HuH-7 (cell line): ENCODE measurements at regions not wholly inside any gene's neighbourhood (a gene's known extent, or its start where the extent isn't known, plus 50 kb on each side); places are given as distances from the start of the nearest gene placed in this dataset.

Experiments
- DNase-seq: peaks from one replicate; pipeline ENCODE4 v3.0.0; 2011; ENCODE audit warnings: low spot score

DNA sequence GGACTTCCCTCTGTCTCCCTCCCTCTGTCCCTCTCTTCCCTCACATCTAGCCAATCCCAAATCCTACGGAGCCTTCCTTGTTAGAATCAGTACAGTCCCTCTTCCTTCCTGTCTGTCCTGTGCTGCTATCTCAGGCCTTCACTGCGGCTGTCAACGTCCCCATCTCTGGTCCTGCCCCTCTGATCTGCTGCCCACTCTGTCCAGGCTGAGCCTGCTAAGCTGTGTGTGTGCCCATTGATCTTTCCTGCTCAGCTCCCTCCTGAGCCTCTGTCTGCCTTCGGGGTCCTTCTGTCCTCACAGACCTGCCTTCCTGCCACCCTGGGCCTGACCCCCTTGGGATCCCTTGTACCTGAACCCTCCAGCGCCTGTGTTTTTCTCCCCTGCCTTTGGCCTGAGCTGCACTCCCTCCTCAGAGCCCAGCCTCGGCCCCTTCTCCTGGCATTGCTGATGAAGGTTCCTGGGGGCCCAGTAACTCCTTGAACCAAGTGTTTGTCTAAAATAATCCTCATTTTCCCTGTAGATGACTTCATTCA is 182.1 kb upstream of the SHH start:
- no peak for DNase-seq

DNA sequence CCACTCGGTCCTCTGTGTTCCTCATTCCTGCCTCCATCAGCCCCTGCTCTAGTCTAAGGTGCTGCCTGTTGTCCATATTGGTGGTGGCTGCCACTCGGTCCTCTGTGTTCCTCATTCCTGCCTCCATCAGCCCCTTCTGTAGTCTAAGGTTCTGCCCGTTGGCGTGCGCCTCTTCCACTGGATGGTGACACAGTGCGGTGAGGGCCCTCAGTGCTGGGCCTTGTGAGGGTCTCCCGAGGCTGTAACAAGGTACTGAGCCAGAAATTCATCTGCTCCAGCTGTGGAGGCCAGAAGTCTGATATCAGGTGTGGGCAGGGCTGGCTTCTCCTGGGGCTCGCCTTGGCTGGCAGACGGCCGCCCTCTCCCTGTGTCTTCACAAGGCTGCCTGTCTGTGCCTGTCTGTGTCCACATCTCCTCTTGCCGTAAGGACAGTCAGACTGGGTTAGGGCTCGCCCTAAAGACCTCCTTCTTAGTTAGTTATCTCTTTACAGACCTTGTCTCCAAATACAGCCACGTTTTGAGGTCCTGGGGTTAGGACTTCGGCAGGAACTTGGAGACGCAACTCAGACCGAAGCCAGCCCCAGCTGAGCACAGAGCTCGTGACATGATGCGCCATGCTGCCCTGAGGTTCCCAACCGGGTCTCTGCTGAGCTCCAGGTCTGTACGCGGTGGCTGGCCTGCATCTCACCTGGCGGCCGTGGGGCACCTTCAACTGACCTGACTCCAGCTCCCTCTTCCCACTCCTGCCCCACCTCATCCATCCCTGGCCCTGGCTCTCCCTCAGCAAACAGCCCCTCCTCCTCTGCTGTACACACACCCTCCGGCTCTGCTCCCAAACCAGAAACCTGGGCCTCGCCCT is 181.4 kb upstream of the SHH start:
- DNase-seq: no peak

DNA sequence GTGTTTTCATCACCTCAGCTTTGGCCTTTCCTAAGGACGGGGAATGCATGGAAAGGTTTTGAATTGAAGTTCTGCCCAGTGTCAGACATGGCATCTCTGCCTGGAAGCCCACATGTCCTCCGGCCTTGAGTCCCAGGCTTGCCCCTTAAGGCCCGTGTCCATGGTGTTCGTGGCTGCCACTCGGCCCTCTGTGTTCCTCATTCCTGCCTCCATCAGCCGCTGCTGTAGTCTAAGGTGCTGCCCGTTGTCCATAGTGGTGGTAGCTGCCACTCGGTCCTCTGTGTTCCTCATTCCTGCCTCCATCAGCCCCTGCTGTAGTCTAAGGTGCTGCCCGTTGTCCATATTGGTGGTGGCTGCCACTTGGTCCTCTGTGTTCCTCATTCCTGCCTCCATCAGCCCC is 180.7 kb upstream of the SHH start:
- no peak for DNase-seq

DNA sequence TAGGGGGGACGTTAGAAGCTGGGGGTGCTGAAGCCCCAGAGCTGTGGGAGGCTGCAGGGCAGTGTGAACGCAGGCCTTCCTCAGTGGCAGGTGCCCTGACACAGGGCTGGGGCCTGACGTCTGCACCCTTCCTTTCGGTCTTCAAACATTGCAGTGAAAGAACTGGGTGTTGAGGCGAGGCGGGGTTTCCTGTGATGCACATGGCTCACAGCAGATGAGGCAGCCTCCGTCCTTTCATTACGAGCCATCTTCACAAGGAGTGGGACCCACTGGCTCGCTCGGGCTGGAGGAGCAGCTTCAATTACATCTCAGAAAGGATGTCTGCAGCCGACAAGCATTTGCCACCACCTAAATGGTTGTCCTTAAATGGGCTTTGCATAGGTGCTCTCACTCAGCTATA is 180.3 kb upstream of the SHH start:
- no peak for DNase-seq

DNA sequence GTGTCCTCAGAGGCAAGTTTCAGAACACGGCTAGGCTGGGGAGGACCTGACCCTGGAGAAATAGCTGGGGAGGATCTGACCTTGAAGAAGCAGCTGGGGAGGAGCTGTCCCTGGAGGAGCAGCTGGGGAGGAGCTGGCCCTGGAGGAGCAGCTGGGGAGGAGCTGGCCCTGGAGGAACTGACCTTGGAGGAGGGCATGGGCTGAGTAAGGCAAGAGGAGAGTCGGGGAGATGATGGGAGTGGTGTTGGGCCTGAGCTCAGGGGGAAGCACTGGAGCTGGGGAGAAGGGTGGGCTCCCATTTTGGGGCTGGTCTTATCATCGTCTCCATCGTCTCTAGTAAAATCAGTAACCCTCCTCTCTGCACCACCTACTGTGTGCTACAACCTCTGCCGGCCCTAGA is 179.8 kb upstream of the SHH start:
- DNase-seq: no peak

DNA sequence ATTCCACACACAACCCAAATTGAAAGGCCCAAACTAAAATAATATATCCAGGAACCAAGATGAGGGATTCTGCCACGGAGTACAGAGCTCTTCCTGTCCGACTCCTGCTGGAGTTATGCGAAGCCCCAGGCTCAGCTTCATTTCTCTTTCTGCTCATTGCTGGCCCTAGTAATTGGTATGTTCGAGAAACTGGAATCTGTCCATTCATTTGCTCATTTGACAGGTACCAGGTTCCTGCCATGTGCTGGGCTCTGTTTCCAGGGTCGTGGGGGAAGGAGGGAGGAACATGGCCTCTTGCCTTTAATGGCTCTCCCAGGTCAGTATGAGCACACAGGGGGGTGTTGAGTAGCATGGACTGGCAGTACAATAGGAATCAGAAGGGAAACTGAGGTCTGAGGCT is 179.2 kb upstream of the SHH start:
- DNase-seq: no peak

DNA sequence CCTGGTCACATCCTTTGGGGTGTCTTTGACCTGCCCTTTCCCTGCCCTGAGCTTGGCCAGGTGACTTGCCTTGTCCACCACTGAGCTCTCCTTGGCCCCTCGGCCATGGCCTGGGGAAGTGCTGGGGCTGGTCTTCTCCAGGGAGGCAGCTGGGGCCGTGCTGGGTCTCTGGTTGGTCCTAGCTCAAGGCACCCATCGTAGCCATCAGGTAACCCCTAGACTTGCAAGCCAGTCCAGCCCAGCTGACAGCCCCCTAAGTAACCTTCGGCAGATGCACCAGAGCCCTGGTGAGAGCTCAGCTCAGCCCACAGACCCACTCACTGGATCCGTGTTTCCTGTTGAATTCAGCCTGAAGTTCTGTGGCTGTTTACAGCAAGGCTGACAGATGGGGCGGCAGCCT is 176.2 kb upstream of the SHH start:
- no peak for DNase-seq

DNA sequence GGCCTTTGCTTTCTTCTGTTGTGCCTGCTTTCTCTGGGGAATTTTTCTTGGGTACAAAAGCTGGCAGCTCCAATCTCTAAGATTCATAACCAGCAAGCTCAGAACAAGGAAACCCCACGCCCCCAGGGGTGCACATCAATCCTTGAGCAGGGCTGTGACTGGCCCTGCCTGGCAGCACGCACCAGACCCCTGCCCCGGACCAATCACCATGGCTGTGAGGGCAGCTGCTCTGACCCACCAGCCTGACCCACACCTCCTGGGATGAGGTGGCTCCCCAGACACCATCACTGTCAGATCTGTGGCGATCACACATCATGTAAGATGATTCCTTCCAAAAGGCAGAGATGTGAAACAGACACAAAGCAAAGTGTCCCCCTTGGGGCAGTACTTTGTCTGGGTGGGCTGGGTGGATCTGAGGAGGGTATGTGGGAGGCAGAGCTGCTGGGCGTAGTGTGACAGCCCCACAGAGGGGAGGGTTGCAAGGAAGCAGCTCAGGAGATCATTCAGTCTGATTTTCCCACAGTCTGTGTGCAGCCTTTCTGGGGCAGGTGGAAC is 175.5 kb upstream of the SHH start:
- DNase-seq: no peak

DNA sequence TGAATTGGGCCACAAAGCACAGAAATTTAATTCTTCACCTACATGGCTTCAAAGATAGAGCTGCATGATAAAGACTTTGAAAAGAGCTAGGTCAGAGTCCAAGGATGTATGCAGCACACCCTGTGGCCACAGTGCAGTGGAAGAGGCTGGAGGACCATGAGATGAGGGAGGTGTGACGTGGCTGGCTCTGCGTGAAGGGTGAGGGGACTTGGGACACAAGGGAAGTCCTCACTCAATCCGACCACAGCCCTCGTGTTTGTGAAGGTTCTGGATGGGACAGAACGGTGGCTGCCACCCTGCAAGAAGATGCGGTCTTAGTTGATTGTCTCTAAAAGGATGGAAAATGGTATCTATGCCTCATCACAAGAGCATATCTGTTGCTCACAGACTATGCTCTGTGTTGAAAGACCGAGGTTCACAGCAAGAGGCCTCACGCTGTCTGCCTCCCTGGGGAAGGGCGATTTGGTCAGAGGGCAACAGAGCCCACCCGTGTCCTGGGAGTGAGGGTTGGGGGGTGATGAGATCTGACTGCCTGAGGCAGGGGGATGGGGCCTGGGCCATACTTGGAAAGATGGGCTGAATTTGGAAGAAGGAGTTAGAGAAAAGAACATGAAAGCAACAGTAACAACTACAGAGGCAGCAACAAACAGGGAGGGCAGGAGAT is 174.4 kb upstream of the SHH start:
- no peak for DNase-seq

DNA sequence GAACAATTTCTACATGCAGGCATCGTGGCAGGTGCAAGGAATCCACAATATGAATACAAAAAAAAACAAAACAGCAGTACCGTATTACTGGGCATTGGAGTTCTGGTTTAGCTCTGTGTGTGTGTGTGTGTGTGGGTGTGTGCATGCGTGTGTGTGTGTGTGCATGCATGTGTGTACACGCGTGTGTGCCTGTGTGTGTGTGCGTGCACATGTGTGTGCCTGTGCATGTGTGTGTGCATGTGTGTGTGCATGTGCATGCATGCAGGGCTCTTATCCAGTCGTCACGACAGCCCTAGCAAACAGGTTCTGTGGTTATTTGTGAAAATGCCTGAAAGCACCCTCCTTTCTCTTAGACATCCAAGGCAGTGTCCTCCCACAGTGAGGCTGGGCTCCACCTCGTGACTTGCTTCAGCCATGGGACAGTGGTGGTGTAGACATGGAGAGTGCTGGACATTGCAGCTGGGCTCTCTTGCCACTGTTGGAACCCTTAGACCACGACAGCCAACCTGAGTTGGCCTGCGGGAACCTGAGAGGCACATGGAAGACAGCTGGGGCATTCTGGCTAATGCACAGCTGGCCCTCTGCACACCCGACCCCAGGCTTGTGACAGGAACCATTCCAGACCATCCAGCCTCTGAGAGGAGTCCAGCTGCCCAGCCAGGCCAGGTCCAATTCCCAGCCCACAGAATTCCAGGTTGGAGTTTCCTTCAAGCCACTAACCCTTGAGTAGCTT is 173.4 kb upstream of the SHH start:
- DNase-seq: no peak

DNA sequence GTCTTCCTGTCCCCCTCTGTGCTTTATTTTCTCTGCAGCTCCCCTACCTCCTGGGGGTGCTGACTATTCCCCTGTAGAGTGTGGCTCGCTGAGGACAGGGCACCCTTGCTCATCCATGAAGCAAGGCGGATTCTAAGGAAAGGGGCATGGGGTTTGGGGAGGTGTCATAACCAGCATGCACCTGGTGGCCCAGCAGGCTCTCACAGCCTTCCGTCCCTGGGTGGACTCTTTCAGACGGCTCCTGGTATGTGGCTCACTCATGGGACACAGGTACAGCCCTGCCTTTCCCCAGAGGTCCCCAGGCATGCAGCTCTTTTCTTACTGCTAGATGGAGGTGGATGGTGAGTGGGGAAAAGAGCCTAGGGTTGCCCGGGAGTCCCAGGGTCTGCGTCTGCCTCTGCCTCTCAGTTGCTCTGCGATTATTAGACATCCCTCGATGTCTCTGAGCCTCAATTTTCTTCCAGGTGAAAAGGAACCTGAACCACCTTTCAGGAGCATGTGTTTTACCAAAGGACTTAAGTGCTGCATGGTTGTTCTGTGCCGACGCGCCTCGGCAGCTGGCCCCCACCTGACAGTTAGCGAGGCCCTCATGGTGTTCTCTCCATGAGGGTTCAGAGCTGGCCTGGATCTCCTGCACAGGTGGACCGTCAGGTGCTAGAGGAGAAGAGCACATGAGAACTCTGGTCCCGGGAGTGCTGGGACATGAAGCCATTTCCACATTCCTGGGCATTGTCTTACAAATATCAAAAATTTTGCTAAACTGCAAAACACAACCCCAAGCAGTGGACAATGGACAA is 172.5 kb upstream of the SHH start:
- DNase-seq: no peak

DNA sequence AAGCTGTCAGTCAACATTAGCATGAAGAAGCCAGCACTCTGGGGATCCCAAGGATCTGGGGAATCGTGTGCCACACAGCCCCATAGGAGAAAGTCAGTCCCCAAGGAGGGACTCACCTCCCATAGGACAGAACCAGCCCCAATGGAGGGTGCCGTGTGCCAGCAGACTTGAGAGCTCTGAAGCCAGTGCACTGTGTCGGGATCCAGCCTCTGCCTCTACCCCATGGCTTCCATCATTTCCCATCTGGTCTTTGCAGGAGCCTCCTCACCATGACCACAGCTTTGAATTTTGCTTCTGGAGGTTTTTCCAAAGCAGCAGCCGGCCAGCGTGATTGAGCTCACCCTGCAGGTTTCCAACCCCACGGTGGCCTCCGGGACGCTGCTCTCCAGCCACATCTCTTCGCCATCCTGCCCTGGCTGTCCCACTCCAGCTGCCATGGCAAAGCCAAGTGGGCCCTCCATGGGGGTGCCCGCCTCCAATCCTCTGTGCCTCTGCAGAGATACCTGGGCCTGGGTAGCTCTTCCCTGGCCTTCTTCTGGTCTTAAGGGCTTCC is 171.8 kb upstream of the SHH start:
- no peak for DNase-seq

DNA sequence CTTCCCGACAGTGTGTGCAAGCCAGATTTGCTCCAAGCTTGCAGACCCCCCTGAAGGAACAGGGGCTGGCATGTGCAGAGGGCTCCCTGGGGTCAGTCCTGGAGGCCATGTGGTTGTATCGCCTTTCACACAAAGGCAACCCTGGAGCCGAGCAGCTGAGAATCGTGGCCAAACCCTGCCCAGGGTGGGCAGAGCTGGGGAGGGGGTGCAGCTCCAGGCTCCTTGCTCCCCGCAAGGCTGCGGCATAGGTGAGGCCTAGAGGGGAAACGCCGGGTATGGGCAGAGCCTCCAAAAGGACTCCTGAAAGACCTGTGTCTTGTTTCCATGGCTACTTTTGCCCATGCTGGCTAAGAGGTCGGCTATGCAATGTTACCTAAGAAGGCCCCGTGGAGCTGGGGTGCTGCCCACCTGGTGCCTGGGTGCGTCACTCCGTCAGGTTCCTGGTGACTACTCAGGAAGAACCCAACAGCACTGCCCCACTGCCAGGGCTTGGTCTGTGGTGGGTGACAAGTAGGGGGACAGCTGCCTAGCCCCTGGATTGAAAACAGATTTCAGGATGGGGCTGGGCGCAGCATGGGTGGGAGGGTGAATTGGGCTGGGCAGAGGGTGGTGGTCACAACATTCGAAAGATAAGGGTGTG is 171.0 kb upstream of the SHH start:
- no peak for DNase-seq

DNA sequence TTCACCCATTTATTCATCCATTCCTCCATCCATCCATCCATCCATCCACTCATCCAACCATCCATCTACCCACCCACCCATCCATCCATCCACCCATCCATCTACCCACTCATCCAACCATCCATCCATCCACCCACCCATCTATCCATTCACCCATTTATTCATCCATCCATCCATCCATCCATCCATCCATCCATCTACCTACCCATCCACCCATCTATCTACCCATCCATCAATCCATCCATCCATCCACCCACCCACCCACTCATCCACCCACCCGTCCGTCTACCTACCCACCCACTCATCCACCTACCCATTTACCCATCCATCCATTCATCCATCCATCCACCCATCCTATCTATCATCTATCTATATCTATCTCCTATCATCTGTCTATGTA is 169.4 kb upstream of the SHH start:
- DNase-seq: no peak

DNA sequence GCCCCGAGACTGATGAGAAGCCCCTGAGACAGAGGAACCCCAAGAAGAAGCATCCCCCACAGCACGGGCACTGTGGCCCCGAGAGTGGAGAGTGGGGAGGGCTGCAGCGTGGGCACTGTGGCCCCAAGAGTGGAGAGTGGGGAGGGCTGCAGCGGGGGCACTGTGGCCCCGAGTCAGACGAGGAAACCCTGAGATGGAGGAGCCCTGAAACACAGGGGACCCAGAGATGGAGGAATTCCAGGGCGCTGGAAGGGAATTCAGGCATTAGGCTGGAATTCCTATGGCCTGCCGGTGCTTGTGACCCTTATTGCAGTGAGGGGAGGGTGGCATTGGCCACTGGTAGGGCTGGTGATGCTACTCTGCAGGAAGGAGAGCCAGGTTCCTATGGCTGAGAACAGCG is 168.6 kb upstream of the SHH start:
- DNase-seq: no peak

DNA sequence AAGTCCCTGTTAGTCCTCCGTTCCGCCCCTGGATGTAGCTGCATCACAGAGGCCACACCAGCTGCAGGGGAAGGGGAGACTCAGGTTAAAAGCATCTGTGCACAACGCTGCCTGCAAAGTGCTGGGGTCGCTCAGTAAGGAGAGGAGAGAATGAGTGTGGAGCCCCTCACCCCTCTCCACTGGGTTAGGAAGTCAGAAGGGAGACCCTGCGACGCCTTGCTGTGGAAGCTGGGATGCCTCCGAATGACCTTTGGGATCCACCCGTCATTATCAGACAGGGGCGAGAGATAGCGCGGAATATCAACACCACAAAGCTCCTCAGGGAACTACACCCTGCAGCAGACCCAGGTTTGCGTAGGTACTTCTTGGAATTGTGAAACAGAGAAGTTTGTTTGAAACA is 167.7 kb upstream of the SHH start:
- no peak for DNase-seq

DNA sequence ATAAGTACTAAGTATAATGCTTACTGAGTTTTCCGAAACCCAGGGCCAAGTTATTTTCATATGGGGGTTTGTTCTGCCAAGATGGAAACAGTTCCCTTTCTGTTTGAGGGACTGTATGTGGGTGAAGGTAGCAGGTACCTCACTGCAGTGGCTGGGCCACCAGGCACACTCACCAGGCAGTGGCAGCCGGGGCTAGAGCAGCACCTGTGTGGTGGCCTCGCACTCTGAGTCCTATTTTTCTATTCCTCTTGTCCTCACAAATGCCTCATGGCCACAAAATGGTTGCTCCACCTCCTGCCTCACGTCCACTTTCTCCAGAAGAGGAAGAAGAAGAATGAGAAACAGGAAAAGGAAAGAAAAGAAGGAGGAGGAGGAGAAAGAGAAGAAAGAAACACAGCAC is 167.3 kb upstream of the SHH start:
- DNase-seq: no peak

DNA sequence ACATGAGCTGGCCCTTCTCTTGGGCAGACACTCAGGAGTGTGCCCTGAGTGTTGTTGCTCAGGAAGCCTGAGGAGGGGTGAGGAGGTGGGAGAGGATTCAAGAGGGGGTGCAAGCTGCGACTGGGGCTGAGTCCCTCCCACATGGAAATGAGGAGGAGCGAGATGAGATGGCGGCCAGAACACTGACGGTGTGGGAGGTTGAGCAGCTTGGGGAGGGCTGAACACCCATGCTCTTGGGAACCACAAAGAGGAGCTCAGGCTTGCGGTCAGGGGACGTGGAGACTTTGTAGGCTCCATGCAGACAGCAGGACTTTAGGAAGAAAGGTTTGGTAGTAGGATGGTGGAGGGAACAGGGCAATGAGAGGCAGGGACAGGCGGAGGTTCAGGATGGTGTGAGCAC is 163.2 kb upstream of the SHH start:
- DNase-seq: no peak

DNA sequence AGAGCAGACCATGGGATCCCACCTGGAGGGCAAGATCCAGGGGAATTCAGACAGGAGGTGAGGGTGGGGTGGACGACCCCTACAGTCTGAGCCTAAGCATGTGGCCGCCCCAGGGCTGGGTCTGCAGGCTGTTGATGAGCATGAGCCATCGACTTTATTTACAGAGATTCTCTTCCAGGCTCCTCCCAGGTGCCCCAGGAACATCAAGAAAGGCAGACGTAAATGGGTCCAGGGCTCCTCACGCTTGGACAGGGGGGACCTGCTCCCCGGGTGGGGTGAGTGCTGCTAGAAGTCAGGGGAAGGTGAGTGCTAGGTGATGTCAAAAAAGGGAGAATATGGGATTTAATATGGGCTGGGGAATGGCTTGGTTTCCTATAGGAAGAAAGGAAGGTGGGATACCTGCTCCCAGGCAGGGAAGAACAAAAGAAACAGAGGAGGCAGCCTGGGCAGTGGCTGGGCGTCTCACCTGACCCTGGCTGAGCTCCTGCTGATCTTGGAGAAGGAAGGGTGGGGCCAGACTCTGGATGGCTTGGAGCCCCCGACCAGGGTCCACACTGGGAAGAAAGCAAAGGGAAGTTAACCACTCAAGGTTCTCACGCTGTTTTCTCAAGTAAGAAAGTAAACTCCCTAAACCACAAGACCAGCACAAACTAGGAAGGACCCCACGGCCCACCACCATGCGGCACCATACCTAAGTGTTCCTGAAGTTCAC is 162.1 kb upstream of the SHH start:
- no peak for DNase-seq

DNA sequence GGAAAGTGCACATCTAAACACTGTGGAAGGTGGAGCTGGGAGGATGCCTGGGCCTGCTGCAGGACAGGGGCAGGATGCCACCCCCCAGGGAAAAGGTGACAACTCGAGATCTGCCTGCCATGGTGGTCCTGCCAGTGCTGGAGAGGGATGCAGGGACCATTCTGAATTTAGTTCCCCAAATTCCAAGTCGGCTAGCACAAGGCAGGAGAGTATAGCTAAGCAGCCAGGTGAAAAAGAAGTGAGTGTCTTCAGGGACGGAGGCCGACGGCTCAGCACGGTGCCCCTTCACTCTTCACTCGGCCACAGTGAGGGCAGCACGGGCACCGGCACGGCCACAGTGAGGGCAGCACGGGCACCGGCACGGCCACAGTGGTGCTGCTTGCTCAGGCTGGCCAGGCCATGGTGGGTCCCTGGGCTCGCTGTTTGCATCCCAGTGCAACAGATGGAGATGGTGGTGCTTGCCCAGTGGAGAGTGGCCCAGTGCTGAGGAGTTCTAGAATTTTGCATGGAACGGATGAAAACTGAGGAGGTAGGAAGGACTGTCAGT is 161.3 kb upstream of the SHH start:
- DNase-seq: no peak
